ENCODE measurements at regions not wholly inside any gene's neighbourhood (a gene's known extent, or its start where the extent isn't known, plus 50 kb on each side); places are given as distances from the start of the nearest gene placed in this dataset.

GRCh38 chr14:28323366-28323765 lies 443.2 kb upstream of the FOXG1 start:
- H2AFZ ChIP-seq (ENCODE audit: low read depth, low read length), result no peak overlapping the region
- no peak overlapping the region for H3K4me3 ChIP-seq (ENCODE audit: low read length)
- no peaks in the 10 kb centered on the region for H3K9me3 ChIP-seq (ENCODE audit: low read length)
- no peaks in the 10 kb centered on the region for H3K27me3 ChIP-seq (ENCODE audit: insufficient read depth, low read length)
- H3K36me3 ChIP-seq (ENCODE audit: insufficient read depth, low read length), result no peaks in the 10 kb centered on the region
- H3K4me1 ChIP-seq (ENCODE audit: insufficient read depth, low read length), result no peaks in the 10 kb centered on the region

- no peak overlapping the region for H3K4me3 ChIP-seq (ENCODE audit: low read length)
These were observed 442.4 kb upstream of the FOXG1 start for GRCh38 chr14:28323951-28324741.

GRCh38 chr14:28340816-28341215 lies 425.8 kb upstream of the FOXG1 start:
- H3K36me3 ChIP-seq (ENCODE audit: insufficient read depth, low read length), result no peaks in the 10 kb centered on the region
- H3K4me1 ChIP-seq (ENCODE audit: insufficient read depth, low read length), result no peaks in the 10 kb centered on the region
- no peak overlapping the region for H2AFZ ChIP-seq (ENCODE audit: low read depth, low read length)
- H3K27me3 ChIP-seq (ENCODE audit: insufficient read depth, low read length), result no peaks in the 10 kb centered on the region
- no peak overlapping the region for H3K4me3 ChIP-seq (ENCODE audit: low read length)
- no peaks in the 10 kb centered on the region for H3K9me3 ChIP-seq (ENCODE audit: low read length)

More at GRCh38 chr14:28323951-28324741, 442.4 kb upstream of the FOXG1 start:
- Histone ChIP-seq H2AFZ (ENCODE audit: low read depth, low read length) (no peak overlapping the region), H3K27me3 (ENCODE audit: insufficient read depth, low read length) (no peaks in the 10 kb centered on the region), H3K9me3 (ENCODE audit: low read length) (no peaks in the 10 kb centered on the region), H3K4me1 (ENCODE audit: insufficient read depth, low read length) (no peaks in the 10 kb centered on the region), H3K36me3 (ENCODE audit: insufficient read depth, low read length) (no peaks in the 10 kb centered on the region)

DNA sequence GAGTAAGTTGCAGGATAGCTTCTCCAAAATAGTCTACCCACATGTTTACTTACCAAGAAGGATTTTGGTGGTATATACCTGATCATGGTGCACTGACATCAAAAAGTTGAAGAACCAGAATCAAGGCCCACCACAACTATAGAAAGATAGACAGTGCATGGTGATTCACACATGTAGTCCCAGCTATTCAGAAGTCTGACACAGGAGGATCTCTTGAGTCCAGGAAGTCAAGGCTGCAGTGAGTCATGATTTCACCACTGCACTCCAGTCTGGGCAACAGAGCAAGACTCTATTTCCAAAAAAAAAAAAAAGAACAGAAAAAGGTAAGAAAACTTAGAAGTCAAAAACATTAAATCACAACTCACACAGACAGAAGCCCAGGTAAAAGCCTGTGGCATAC lies 422.2 kb upstream of the FOXG1 start:
- H3K27me3 ChIP-seq (ENCODE audit: insufficient read depth, low read length), result no peaks in the 10 kb centered on the region
- H3K4me3 ChIP-seq (ENCODE audit: low read length), result no peak overlapping the region
- H2AFZ ChIP-seq (ENCODE audit: low read depth, low read length), result no peak overlapping the region
- H3K4me1 ChIP-seq (ENCODE audit: insufficient read depth, low read length), result no peaks in the 10 kb centered on the region
- H3K36me3 ChIP-seq (ENCODE audit: insufficient read depth, low read length), result no peaks in the 10 kb centered on the region
- no peaks in the 10 kb centered on the region for H3K9me3 ChIP-seq (ENCODE audit: low read length)

- no peaks in the 10 kb centered on the region for H3K4me1 ChIP-seq (ENCODE audit: insufficient read depth, low read length)
- no peaks in the 10 kb centered on the region for H3K36me3 ChIP-seq (ENCODE audit: insufficient read depth, low read length)
- H3K9me3 ChIP-seq (ENCODE audit: low read length), result no peaks in the 10 kb centered on the region
- no peaks in the 10 kb centered on the region for H3K27me3 ChIP-seq (ENCODE audit: insufficient read depth, low read length)
- H2AFZ ChIP-seq (ENCODE audit: low read depth, low read length), result no peak overlapping the region
- no peak overlapping the region for H3K4me3 ChIP-seq (ENCODE audit: low read length)
These were observed 417.8 kb upstream of the FOXG1 start for GRCh38 chr14:28348797-28349196.

GRCh38 chr14:28356819-28357218 lies 409.8 kb upstream of the FOXG1 start:
- H3K36me3 ChIP-seq (ENCODE audit: insufficient read depth, low read length), result no peaks in the 10 kb centered on the region
- H3K4me3 ChIP-seq (ENCODE audit: low read length), result no peak overlapping the region
- H3K27me3 ChIP-seq (ENCODE audit: insufficient read depth, low read length), result no peaks in the 10 kb centered on the region
- no peaks in the 10 kb centered on the region for H3K9me3 ChIP-seq (ENCODE audit: low read length)
- no peaks in the 10 kb centered on the region for H3K4me1 ChIP-seq (ENCODE audit: insufficient read depth, low read length)
- H2AFZ ChIP-seq (ENCODE audit: low read depth, low read length), result no peak overlapping the region

DNA sequence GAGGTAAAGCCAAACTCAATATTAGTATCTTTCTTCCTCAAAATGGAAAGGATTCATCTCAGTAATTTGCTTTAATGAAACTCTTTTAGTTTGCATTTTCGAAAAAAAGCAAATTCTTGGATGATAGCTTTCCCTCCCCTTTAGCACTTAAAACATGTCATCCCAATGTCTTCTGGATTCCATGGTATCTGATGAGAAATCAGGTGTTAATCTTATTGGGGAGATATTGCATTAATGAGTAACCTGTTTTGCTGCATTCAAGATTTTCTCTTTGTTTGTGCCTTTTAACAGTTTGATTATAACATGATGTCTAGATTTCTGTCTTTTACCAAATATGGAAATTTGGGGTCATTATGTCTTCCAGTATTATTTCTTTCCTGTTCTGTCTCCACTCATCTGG lies 405.1 kb upstream of the FOXG1 start:
- H3K36me3 ChIP-seq (ENCODE audit: insufficient read depth, low read length), result no peaks in the 10 kb centered on the region

DNA sequence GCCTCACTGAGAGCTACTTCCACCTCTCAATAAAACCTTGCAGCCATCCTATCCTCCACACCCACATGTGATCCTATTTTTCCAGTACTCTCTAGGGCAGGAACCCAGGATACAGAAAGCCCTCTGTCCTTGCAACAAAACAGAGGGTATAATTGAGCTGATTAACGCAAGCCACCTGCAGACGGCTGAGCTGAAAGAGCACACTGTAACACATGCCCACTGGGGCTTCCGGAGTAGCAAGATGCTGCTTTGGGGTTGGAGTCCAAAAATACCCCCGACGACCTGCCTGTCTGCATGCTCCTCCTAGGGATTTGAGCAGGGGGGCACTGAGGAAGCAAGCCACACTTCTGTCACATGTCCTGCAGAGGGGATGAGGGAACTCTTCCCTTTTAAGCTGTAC lies 401.1 kb upstream of the FOXG1 start:
- H3K9me3 ChIP-seq (ENCODE audit: low read length), result no peaks in the 10 kb centered on the region

More for the DNA sequence above, 405.1 kb upstream of the FOXG1 start:
- H3K4me1 ChIP-seq (ENCODE audit: insufficient read depth, low read length), result peaks cover 3% of the 10 kb centered on the region
- H3K4me3 ChIP-seq (ENCODE audit: low read length), result no peak overlapping the region
- H2AFZ ChIP-seq (ENCODE audit: low read depth, low read length), result no peak overlapping the region
- no peaks in the 10 kb centered on the region for H3K9me3 ChIP-seq (ENCODE audit: low read length)
- H3K27me3 ChIP-seq (ENCODE audit: insufficient read depth, low read length), result no peaks in the 10 kb centered on the region

GRCh38 chr14:28373721-28374120 lies 392.9 kb upstream of the FOXG1 start:
- Histone ChIP-seq H3K4me1 (ENCODE audit: insufficient read depth, low read length) (no peaks in the 10 kb centered on the region), H3K36me3 (ENCODE audit: insufficient read depth, low read length) (no peaks in the 10 kb centered on the region), H3K27me3 (ENCODE audit: insufficient read depth, low read length) (no peaks in the 10 kb centered on the region), H3K4me3 (ENCODE audit: low read length) (no peak overlapping the region), H2AFZ (ENCODE audit: low read depth, low read length) (no peak overlapping the region), H3K9me3 (ENCODE audit: low read length) (no peaks in the 10 kb centered on the region)

More for the DNA sequence above, 401.1 kb upstream of the FOXG1 start:
- Histone ChIP-seq H3K4me3 (ENCODE audit: low read length) (no peak overlapping the region), H3K4me1 (ENCODE audit: insufficient read depth, low read length) (peaks cover 3% of the 10 kb centered on the region), H2AFZ (ENCODE audit: low read depth, low read length) (no peak overlapping the region), H3K36me3 (ENCODE audit: insufficient read depth, low read length) (no peaks in the 10 kb centered on the region), H3K27me3 (ENCODE audit: insufficient read depth, low read length) (no peaks in the 10 kb centered on the region)

- H3K36me3 ChIP-seq (ENCODE audit: insufficient read depth, low read length), result no peaks in the 10 kb centered on the region
- H3K27me3 ChIP-seq (ENCODE audit: insufficient read depth, low read length), result no peaks in the 10 kb centered on the region
- no peaks in the 10 kb centered on the region for H3K9me3 ChIP-seq (ENCODE audit: low read length)
- H2AFZ ChIP-seq (ENCODE audit: low read depth, low read length), result no peak overlapping the region
- H3K4me3 ChIP-seq (ENCODE audit: low read length), result no peak overlapping the region
- no peaks in the 10 kb centered on the region for H3K4me1 ChIP-seq (ENCODE audit: insufficient read depth, low read length)
These were observed 391.3 kb upstream of the FOXG1 start for GRCh38 chr14:28375295-28375694.

- no peaks in the 10 kb centered on the region for H3K9me3 ChIP-seq (ENCODE audit: low read length)
- no peak overlapping the region for H2AFZ ChIP-seq (ENCODE audit: low read depth, low read length)
- no peak overlapping the region for H3K4me3 ChIP-seq (ENCODE audit: low read length)
- no peaks in the 10 kb centered on the region for H3K27me3 ChIP-seq (ENCODE audit: insufficient read depth, low read length)
- no peaks in the 10 kb centered on the region for H3K4me1 ChIP-seq (ENCODE audit: insufficient read depth, low read length)
- H3K36me3 ChIP-seq (ENCODE audit: insufficient read depth, low read length), result no peaks in the 10 kb centered on the region
These were observed 384.9 kb upstream of the FOXG1 start for GRCh38 chr14:28381656-28382055.

GRCh38 chr14:28382444-28383190 lies 384.0 kb upstream of the FOXG1 start:
- Histone ChIP-seq H3K27me3 (ENCODE audit: insufficient read depth, low read length) (no peaks in the 10 kb centered on the region), H3K36me3 (ENCODE audit: insufficient read depth, low read length) (no peaks in the 10 kb centered on the region), H3K4me3 (ENCODE audit: low read length) (no peak overlapping the region), H2AFZ (ENCODE audit: low read depth, low read length) (no peak overlapping the region), H3K9me3 (ENCODE audit: low read length) (no peaks in the 10 kb centered on the region), H3K4me1 (ENCODE audit: insufficient read depth, low read length) (no peaks in the 10 kb centered on the region)

- Histone ChIP-seq H3K4me3 (ENCODE audit: low read length) (no peak overlapping the region), H3K9me3 (ENCODE audit: low read length) (no peaks in the 10 kb centered on the region), H2AFZ (ENCODE audit: low read depth, low read length) (no peak overlapping the region), H3K36me3 (ENCODE audit: insufficient read depth, low read length) (no peaks in the 10 kb centered on the region), H3K27me3 (ENCODE audit: insufficient read depth, low read length) (no peaks in the 10 kb centered on the region), H3K4me1 (ENCODE audit: insufficient read depth, low read length) (no peaks in the 10 kb centered on the region)
These were observed 368.1 kb upstream of the FOXG1 start for GRCh38 chr14:28398506-28398905.
